Renal pelvis (tissue), 1 donor: ENCODE measurements at regions not wholly inside any gene's neighbourhood (a gene's known extent, or its start where the extent isn't known, plus 50 kb on each side); places are given as distances from the start of the nearest gene placed in this dataset.
"Not testable (repeated sequence)": the region's sequence is repeated elsewhere in the genome, so short reads cannot be mapped to it uniquely, and the experiment has no call there.

Experiments used
- DNase-seq: peaks from one replicate; pipeline ENCODE4 v3.0.0-alpha.2; 2013

DNA sequence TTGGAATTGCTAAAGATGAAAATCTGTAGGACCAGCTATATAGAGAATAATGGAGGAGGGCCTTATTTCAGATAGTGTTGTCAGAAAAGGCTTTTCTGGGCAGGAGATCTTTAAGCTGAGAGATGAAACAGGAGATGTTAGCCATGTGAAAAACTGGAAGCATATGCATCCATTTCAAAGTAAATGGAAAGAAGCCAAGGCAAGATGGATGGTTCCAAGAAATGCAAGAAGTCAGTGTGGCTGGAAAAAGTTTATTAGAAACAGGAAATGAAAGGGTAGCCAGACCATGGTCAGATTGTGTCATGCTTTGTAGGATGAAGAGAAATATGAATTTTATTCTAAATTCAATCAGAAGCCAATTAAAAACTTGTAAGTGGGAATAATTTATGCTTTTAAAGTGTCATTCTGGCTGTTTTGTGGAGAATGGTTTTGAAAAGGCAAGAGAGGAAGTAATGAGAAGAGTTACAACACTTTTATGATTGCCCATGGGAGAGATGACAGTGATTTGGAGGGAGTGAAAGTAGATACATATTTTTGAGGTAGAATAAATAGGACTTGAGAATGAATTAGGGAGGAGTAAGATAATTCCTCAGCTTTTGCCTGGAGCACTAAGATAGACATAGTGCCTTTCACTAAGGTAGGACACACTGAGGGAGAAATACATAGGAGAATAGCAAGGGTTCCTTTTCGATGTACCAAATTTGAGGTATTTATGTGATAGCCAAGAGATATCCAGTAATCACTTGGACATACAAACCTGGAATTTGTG lies 620.1 kb downstream of the HTR1B start:
- DNase-seq: no peak

GRCh38 chr6:76840865-76841264 lies 622.4 kb downstream of the HTR1B start:
- DNase-seq: no peak

DNA sequence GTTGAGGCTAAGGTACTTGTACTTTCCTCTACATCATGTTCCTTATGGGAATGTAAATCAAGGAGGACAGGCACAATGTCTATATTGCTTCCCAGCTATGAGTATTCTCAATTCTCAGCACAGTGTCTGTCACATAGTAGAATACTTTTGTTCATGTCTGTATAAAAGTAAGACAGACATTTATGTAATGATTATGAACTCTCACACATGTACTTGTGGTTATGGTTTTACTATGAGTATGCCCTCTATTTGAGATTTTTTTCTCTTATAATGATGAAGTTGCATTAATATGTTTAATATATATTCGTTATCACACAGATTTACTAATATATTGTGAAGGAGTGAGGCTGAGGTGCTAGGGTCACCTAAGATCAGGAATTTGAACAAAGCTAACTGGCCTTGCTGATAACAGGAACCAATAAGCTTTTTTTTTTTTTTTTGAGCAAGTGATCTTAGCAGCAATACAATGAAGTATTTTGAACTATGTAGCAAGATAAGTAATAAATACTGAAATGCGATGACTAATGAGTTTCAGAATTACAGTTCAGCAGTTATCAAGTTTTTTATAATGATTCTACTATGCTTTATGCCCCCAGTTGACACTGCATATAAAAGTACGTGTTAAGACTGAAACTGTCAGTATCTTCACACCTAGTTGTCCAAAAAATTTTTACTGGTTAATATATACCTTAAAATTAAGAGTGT lies 623.1 kb downstream of the HTR1B start:
- DNase-seq: no peak

- no peak for DNase-seq
Measured at GRCh38 chr6:76839505-76839904, 623.8 kb downstream of the HTR1B start.

DNA sequence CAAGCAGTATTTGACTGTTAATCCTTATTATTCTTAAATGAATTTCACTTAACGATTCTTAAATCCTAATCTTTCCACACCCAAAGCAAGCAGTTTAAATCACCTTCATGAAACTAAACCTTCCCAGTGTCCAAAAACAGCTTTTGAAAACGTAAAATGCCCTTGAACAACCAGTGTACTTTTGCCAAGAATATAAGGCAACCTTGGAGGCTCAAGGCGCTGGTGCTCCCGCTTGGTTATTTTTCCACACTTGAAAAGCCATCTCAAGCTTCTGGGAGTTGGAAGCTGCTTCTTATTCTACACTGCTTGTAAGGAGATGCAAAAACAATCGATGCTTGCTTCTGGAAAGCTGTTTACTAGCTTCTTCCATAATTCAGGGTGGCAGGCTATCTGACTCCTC lies 625.7 kb downstream of the HTR1B start:
- DNase-seq: no peak

GRCh38 chr6:76835695-76836094 lies 627.6 kb downstream of the HTR1B start:
- no peak for DNase-seq

DNA sequence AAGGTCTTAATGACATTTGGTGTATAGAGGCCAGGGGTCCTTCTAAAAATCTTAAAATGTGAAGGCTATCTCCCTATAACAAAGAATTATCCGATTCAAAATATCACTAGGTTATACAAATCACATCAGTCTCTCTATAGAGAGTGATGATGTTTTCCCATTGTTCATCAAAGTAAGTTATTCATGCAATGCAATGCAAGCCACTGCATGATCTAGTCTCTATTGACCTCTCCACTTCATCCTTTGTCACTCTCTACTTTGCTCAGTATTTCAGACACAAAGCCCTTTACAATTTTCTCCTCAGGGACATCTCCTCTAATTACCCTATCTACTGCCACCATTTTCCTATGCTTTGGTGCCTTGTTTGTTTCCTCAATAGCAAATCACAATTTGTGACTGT lies 628.0 kb downstream of the HTR1B start:
- no peak for DNase-seq

DNA sequence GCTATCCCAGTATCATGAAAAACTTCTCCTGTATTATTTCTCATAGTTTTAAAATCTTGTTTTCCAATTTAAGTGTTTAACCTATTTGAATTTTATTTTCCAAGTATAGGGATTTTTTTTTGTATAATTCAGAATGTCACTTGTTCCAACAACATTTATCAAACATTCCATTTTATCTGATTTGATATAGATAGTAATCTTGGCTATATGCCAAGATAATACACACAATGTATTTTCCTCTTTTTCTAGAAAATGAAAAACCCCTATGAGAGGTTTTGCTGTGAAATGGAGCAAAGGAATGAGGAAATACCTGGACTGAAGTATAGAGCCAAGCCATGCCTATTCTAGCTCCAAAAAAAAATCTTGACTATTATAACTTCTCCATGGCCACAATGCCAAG lies 628.9 kb downstream of the HTR1B start:
- DNase-seq: no peak

- DNase-seq: no peak
Measured at GRCh38 chr6:76831299-76831698, 632.0 kb downstream of the HTR1B start.

- not testable (repeated sequence) for DNase-seq
Measured at GRCh38 chr6:76823578-76823977, 639.7 kb downstream of the HTR1B start.

DNA sequence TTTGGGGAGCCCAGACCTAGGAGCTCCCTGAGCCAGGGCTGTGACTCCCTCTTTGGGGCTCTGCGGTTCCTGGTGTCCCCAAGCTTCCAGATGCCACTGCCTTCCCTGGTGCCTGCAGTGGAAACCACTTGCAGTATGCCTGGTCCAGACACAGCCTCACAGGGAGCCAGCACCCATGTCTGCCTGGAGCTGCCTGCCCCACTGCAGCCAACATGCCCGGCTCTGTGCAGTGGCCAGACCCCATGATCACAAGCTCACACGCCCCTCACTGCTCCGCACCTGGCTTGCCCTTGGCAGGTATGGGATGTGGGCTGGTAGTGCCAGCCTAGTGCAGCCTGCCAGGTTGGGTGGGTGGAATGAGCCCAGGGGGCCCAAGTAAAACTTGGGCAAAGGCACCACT lies 644.8 kb downstream of the HTR1B start:
- no peak for DNase-seq

- DNase-seq: no peak
Measured at GRCh38 chr6:76817429-76817828, 645.9 kb downstream of the HTR1B start.

- DNase-seq: no peak
Measured at GRCh38 chr6:76814496-76815458, 648.5 kb downstream of the HTR1B start.

DNA sequence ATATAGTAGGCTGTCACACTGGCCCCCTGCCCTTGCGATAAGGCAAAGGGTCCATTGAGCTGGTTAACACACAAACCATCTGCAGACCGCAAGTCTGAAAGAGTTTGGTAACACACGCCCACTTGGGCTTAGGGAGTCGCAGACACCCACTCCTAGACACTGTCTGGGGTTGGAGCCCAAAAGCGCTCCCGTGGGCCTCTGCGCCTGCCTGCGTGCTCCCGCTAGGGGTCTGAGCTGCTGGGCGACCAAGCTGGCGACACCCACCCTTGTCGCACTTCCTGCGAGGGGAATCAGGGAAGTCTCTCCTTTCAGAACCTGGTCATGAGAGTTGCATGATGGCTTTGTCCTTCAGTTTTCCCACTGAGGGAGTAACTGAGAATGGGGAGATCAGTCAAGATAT lies 653.0 kb downstream of the HTR1B start:
- DNase-seq: no peak

- DNase-seq: no peak
Measured at GRCh38 chr6:76803038-76803580, 660.2 kb downstream of the HTR1B start.

GRCh38 chr6:76792394-76792793 lies 670.9 kb downstream of the HTR1B start:
- DNase-seq: no peak

DNA sequence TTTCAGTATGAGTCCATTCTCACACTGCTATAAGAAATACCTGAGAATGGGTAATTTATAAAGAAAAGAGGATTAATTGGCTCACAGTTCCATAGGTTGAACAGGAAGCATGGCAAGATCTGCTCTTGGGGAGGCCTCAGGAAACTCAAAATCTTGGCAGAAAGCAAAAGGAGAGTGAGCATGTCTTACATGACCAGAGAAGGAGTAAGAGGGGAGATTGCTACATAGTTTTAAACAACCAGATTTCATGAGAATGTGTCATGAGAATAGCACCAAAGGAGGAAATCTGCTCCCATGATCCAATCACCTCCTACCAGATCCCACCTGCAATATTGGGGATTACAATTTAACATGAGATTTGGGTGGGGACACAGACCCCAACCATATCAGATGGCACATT lies 672.4 kb downstream of the HTR1B start:
- DNase-seq: no peak

- DNase-seq: no peak
Measured at GRCh38 chr6:76790045-76790796, 673.1 kb downstream of the HTR1B start.

- DNase-seq: no peak
Measured at GRCh38 chr6:76789580-76789979, 673.7 kb downstream of the HTR1B start.

- DNase-seq: no peak
Measured at GRCh38 chr6:76788155-76788554, 675.1 kb downstream of the HTR1B start.

GRCh38 chr6:76779068-76779467 lies 684.2 kb downstream of the HTR1B start:
- no peak for DNase-seq
